ENCODE measurements at regions not wholly inside any gene's neighbourhood (a gene's known extent, or its start where the extent isn't known, plus 50 kb on each side); places are given as distances from the start of the nearest gene placed in this dataset.

- Histone ChIP-seq H3K27me3 (no peaks in the 10 kb centered on the region), H3K4me3 (no peak overlapping the region), H3K9me3 (no peaks in the 10 kb centered on the region), H3K4me1 (peaks cover 0 to 8% (median 2%) of the 10 kb centered on the region in 4 donors), H3K36me3 (no peaks in the 10 kb centered on the region), H3K27ac (no peak overlapping the region)
- intact Hi-C loops (cut with DNase I; ENCODE audit: low total_unique reads) (no loop called here), in situ Hi-C loops (cut with MboI; ENCODE audit: low pct_ligation_motif_present in 1 of 4, low pct_unique_long_range_greater_than_20kb in 1 of 4, low sequenced_read_pairs in 3 of 4) (no loop called here)
- 69 to 95% methylated on average over 3 to 6 of the region's 6 CpGs for WGBS, 2 donors (ENCODE audit: low coverage in 1 of 2)
- no peak for DNase-seq
- TF ChIP-seq POLR2AphosphoS5 (IDR thresholded peaks at IDR 0.05): no peak
- TF ChIP-seq POLR2A (IDR thresholded peaks at IDR 0.05): no peak
- no peak for TF ChIP-seq CTCF (IDR thresholded peaks at IDR 0.05)
- no peak for TF ChIP-seq EP300 (IDR thresholded peaks at IDR 0.05; ENCODE audit: low read depth)
Measured at GRCh38 chr2:224272237-224272910, 129.5 kb downstream of the FAM124B start.

GRCh38 chr2:224271617-224272236, 130.2 kb downstream of the FAM124B start:
- Histone ChIP-seq H3K9me3 (no peaks in the 10 kb centered on the region), H3K36me3 (no peaks in the 10 kb centered on the region), H3K27ac (no peak overlapping the region), H3K4me3 (no peak overlapping the region), H3K4me1 (peaks cover 0 to 8% (median 2%) of the 10 kb centered on the region in 4 donors), H3K27me3 (no peaks in the 10 kb centered on the region)
- intact Hi-C loops (cut with DNase I; ENCODE audit: low total_unique reads): no loop called here
- DNase-seq: no peak
- 68 to 91% methylated on average over 1 of the region's 1 CpG for WGBS, 2 donors (ENCODE audit: low coverage in 1 of 2)
- TF ChIP-seq POLR2A (IDR thresholded peaks at IDR 0.05) (no peak), POLR2AphosphoS5 (IDR thresholded peaks at IDR 0.05) (no peak), CTCF (IDR thresholded peaks at IDR 0.05) (no peak), EP300 (IDR thresholded peaks at IDR 0.05; ENCODE audit: low read depth) (no peak)
- in situ Hi-C loops (cut with MboI; ENCODE audit: low pct_ligation_motif_present in 1 of 4, low pct_unique_long_range_greater_than_20kb in 1 of 4, low sequenced_read_pairs in 3 of 4): no loop called here

GRCh38 chr2:224268441-224268840, 133.5 kb downstream of the FAM124B start:
- TF ChIP-seq POLR2AphosphoS5 (IDR thresholded peaks at IDR 0.05): no peak
- Histone ChIP-seq H3K27me3 (no peaks in the 10 kb centered on the region), H3K36me3 (no peaks in the 10 kb centered on the region), H3K4me1 (peaks cover 0 to 8% (median 2%) of the 10 kb centered on the region in 4 donors), H3K9me3 (no peaks in the 10 kb centered on the region), H3K27ac (peak overlapping the region in 1 of 4 donors; percentile 16), H3K4me3 (no peak overlapping the region)
- DNase-seq: no peak
- WGBS, 2 donors (ENCODE audit: low coverage in 1 of 2): 39 to 74% methylated on average over 4 of the region's 4 CpGs
- in situ Hi-C loops (cut with MboI; ENCODE audit: low pct_ligation_motif_present in 1 of 4, low pct_unique_long_range_greater_than_20kb in 1 of 4, low sequenced_read_pairs in 3 of 4) (no loop called here), intact Hi-C loops (cut with DNase I; ENCODE audit: low total_unique reads) (no loop called here)

GRCh38 chr2:224264259-224264658, 137.6 kb downstream of the FAM124B start:
- H3K36me3 ChIP-seq: no peaks in the 10 kb centered on the region
- H3K27me3 ChIP-seq: no peaks in the 10 kb centered on the region
- H3K27ac ChIP-seq: no peak overlapping the region
- H3K4me3 ChIP-seq: no peak overlapping the region
- DNase-seq: no peak
- in situ Hi-C loops (cut with MboI; ENCODE audit: low pct_ligation_motif_present in 1 of 4, low pct_unique_long_range_greater_than_20kb in 1 of 4, low sequenced_read_pairs in 3 of 4) (no loop called here), intact Hi-C loops (cut with DNase I; ENCODE audit: low total_unique reads) (no loop called here)
- 26 to 48% methylated on average over 4 of the region's 4 CpGs for WGBS, 2 donors (ENCODE audit: low coverage in 1 of 2)
- H3K9me3 ChIP-seq: no peaks in the 10 kb centered on the region
- no peak for TF ChIP-seq POLR2AphosphoS5 (IDR thresholded peaks at IDR 0.05)
- no peak for TF ChIP-seq CTCF (IDR thresholded peaks at IDR 0.05)
- no peak for TF ChIP-seq EP300 (IDR thresholded peaks at IDR 0.05; ENCODE audit: low read depth)
- TF ChIP-seq POLR2A (IDR thresholded peaks at IDR 0.05): no peak
- H3K4me1 ChIP-seq: peaks cover 0 to 11% (median 2%) of the 10 kb centered on the region in 4 donors

All from transverse colon (tissue), 4 donors.